GM18951 (cell line): ENCODE measurements at regions not wholly inside any gene's neighbourhood (a gene's known extent, or its start where the extent isn't known, plus 50 kb on each side); places are given as distances from the start of the nearest gene placed in this dataset.

Experiments
- POLR2A ChIP-seq: IDR thresholded peaks from 4 replicates; pipeline ENCODE4 v1.6.1; 2011; ENCODE audit warnings: mild to moderate bottlenecking; ENCODE audit not compliant: insufficient read length, insufficient read depth; ENCODE audit errors: extremely low read depth
- in situ Hi-C: fragments of 300-500 bp; cut with MboI; formaldehyde crosslinking; loops from one replicate; pipeline ENCODE4 v1.12.0; 2022; ENCODE audit warnings: low sequenced_read_pairs, mixed read lengths, inconsistent platforms; ENCODE audit not compliant: unreplicated experiment

GRCh38 chr16:85494315-85494714 is 118.8 kb upstream of the GSE1 start:
- no peak for TF ChIP-seq POLR2A
- in situ Hi-C loops = no loop called here

- in situ Hi-C loops = no loop called here
- no peak for TF ChIP-seq POLR2A
Observed at GRCh38 chr16:85495259-85495658, 117.9 kb upstream of the GSE1 start.

GRCh38 chr16:85495823-85496538 is 117.1 kb upstream of the GSE1 start:
- no peak for TF ChIP-seq POLR2A
- in situ Hi-C loops = no loop called here

- TF ChIP-seq POLR2A = no peak
- in situ Hi-C loops = no loop called here
Observed at GRCh38 chr16:85497622-85498314, 115.4 kb upstream of the GSE1 start.

- in situ Hi-C loops = no loop called here
- TF ChIP-seq POLR2A = no peak
Observed at GRCh38 chr16:85498607-85499006, 114.5 kb upstream of the GSE1 start.

GRCh38 chr16:85500220-85500619 is 112.9 kb upstream of the GSE1 start:
- TF ChIP-seq POLR2A = no peak
- in situ Hi-C loops = no loop called here

GRCh38 chr16:85501900-85502299 is 111.2 kb upstream of the GSE1 start:
- in situ Hi-C loops = no loop called here
- no peak for TF ChIP-seq POLR2A

GRCh38 chr16:85502357-85502756 is 110.8 kb upstream of the GSE1 start:
- TF ChIP-seq POLR2A = no peak
- in situ Hi-C loops = no loop called here

- in situ Hi-C loops = no loop called here
- TF ChIP-seq POLR2A = no peak
Observed at GRCh38 chr16:85503679-85504231, 109.4 kb upstream of the GSE1 start.

- in situ Hi-C loops = no loop called here
- TF ChIP-seq POLR2A = no peak
Observed at GRCh38 chr16:85504242-85504641, 108.9 kb upstream of the GSE1 start.

GRCh38 chr16:85505794-85506634 is 107.1 kb upstream of the GSE1 start:
- in situ Hi-C loops = no loop called here

GRCh38 chr16:85506635-85506911 is 106.5 kb upstream of the GSE1 start:
- TF ChIP-seq POLR2A = no peak
- in situ Hi-C loops = no loop called here

More at GRCh38 chr16:85505794-85506634, 107.1 kb upstream of the GSE1 start:
- no peak for TF ChIP-seq POLR2A

GRCh38 chr16:85507342-85507741 is 105.8 kb upstream of the GSE1 start:
- no peak for TF ChIP-seq POLR2A
- in situ Hi-C loops = no loop called here
